GM19397 (cell line): ENCODE measurements at regions not wholly inside any gene's neighbourhood (a gene's known extent, or its start where the extent isn't known, plus 50 kb on each side); places are given as distances from the start of the nearest gene placed in this dataset.

Source experiments
- ATAC-seq: cut with Tn5 transposase; IDR thresholded peaks from one replicate; pipeline ENCODE4 v1.9.1; 2021; ENCODE audit warnings: mild to moderate bottlenecking, moderate library complexity; ENCODE audit not compliant: unreplicated experiment

GRCh38 chr13:44171861-44172260 lies 201.8 kb upstream of the SERP2 start:
- no peak for ATAC-seq

DNA sequence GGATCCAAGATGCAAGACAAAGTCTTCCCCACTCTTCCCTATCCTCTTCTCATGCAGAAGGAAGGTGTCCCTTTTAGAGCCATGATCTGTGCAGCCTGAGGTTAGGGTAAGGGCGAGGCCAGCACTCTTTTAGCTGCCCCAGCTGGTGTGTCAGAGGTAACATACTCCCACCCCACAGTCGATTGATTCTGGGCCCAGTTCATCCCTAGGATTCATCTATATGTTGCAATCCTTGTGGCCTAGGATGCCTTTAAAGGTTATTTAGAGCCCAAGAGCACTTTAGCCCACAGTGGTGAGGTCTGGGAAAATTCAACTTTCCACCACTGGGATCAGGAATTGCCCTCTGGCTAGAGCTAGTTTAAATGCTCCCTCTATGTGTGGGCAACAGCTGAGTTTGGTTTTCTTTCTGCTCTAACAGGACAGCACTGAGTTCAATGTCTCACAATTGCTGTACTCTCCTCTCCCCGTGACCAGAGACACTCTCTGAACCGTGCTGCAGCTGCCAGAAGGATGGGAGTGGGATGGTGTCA lies 201.3 kb upstream of the SERP2 start:
- ATAC-seq, result no peak

GRCh38 chr13:44174769-44175425 lies 198.7 kb upstream of the SERP2 start:
- ATAC-seq, result no peak

DNA sequence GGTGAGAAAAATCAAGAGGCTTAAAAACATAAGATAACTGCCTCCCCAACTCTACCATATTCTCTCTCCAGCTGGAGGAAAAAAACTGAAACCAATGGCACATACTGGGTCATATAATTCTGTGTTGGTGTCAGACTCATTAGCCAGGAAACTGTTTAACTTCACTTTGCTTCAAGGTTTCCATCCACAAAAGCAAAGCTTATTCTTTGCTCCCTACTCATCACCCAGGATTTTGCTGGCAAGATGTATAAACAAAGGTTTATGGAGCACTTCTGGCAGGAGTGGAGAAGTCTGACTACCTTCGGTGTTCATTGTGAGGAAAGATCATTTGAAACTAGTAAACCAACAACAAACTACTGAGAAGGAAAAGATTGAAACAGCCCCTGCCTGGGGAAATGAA lies 197.5 kb upstream of the SERP2 start:
- no peak for ATAC-seq

DNA sequence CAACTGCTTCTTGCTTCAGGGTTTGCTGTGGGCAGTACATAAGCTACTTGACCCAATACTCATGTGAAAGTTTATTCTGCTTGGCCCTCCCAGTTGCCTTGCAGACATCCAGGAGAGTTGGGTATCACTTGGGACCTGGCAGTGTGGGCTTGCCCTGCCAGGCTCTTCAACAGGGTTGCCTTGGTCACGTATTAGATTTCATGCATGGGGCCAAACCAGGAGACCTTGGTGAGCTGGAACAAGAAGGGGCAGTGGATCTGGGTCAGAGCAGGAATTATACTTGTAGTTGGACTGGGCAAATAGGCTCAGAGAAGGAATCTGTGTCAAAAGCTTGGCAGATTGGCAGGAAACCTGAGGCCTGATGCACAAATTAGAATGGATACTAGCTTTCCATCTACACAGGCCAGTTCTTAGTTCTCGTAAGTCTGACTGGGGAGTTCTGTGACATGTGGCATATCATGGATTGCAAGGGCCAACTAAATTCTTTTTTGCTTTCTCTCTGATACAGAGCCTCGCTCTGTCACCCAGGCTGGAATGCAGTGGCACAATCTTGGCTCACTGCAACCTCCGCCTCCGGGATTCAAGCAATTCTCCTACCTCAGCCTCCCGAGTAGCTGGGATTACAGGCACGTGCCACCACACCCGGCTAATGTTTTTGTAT lies 192.6 kb upstream of the SERP2 start:
- no peak for ATAC-seq

- no peak for ATAC-seq
Observed at GRCh38 chr13:44181931-44182330, 191.7 kb upstream of the SERP2 start.

- ATAC-seq, result no peak
Observed at GRCh38 chr13:44184740-44185139, 188.9 kb upstream of the SERP2 start.

GRCh38 chr13:44188257-44188656 lies 185.4 kb upstream of the SERP2 start:
- ATAC-seq, result no peak

- no peak for ATAC-seq
Observed at GRCh38 chr13:44189085-44189484, 184.5 kb upstream of the SERP2 start.

DNA sequence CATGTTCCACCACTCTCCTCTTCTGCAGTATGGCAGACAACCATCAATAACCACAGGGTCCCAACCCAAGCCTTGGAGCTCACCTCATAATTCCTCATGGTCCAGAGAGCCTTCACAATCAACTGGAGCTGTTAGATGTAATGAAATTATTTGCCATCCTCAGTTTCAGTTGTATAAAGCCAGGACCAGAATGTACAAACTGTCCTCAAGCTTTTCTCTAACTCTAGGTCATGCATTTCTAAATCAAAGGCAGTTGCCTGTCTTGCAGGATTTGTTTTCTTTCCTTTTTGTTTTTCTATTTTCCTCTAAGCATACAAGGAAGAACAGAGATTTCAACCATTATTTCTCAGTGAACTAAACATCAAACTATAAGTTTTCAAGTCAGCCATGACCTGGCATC lies 182.5 kb upstream of the SERP2 start:
- no peak for ATAC-seq

DNA sequence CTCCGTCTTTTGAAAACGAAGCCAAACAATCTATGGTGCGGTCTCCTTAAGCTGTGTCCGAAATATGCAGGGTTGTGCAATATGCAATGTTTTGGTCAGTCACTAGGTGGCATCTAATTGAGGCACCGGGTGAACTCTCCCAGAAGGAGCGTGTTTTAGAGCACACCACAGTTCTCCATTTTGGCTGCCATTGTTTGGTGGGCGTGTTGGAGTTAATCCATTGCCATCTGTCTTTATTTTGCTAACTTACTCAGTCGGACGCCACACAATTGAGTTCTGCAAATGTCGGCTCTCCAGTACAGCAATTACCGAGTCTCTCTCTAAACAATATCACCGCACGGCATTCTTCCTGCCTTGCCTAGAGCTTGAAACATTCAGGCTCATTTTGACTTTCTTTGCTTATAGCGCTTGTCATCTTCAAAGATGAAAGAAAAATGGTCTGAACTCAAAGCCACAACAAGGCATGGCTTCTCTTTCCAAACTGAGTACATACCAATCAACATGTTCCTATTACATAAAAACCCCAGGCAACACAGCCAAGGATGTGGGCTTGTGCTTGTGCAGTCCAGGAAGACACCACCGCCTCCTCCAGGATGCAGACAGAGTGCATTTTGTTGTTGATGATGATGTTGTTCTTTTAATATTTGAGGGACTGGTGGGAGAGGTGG lies 182.0 kb upstream of the SERP2 start:
- ATAC-seq, result no peak

DNA sequence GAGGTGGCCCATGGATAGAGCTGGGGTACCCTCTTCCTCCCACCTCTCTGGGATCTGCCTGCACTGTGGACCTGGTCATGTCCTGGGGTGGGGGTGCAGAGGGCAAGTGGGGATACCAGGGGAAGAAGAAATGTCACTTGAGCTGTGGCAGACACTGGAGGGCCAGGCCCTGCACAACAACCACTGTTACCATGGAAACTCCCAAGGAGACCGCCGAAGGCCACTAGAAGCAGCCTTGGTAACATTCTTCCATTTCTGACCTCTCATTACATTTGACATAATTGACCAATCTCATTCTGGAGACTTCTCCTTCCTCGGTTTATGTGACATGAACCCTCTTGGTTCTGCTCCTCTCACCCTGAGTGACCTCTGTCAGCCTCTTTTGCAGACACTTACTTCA lies 179.9 kb upstream of the SERP2 start:
- no peak for ATAC-seq

- ATAC-seq, result no peak
Observed at GRCh38 chr13:44195245-44195644, 178.4 kb upstream of the SERP2 start.

DNA sequence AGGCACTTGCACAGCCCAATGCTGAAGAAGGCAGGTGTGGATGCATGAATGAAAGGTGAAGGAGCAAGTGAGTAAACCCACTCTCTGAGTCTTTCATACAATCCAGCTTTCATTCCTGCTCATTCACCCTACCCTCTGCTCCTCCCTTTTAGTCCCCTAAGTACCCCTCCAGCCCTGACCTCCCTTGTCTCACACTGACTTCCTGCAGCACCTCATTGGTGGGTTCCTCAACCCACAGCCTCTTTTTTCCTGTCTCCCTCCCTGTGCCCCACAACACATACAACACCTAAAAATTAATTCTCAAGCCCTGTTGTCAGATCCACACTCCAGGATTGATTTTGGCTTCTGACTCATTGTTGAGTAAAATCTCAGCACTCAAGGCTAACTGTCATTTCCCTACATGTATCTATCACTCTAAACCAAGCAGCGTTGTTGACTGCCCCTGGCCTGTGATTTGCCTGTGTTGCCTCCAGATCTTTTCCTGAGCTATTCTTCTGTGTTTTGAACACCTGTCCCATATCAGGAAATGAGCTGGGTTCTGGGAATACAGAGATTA lies 177.3 kb upstream of the SERP2 start:
- ATAC-seq, result no peak

- ATAC-seq, result peak; percentile 83
Observed at GRCh38 chr13:44197791-44198770, 175.5 kb upstream of the SERP2 start.

- no peak for ATAC-seq
Observed at GRCh38 chr13:44198826-44199225, 174.8 kb upstream of the SERP2 start.

- ATAC-seq, result no peak
Observed at GRCh38 chr13:44199627-44200207, 173.9 kb upstream of the SERP2 start.

DNA sequence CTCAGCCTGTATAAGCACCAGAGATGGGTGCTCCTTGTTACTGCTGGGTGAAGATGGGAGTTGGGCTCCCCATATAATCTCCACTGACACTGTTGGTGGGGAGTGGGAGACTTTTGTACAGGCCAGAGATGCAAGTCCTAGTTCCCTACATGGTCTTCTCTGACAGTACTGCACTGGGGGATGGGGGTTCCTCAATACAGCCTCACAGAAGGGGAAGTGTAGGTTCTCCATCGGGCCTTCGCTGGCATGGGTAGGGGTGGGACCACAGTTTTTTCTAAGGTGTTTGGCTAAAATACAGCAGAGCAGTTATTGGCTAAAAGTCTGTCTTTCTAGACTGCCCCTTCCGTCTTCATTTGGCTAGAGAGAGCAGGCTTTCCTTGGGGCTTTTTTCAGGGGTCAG lies 167.2 kb upstream of the SERP2 start:
- ATAC-seq, result no peak

DNA sequence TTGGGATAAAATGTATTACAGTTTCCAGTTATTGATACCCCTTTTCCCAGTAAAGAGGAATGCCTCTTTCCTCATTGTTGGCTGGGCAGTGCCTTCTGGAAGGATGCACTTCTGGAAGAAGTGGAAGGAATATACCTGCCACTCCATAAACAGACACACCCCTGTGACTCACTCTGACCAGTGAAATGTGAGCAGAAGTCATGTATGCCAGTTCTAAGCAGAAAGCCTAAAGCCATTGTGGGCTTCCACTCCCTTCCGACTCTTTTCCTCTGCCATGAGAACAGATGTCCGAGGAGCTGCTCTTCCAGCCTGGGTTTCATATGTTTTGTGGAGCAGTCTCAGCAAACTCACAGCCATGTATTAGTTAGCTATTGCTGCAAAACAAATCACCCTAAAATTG lies 166.1 kb upstream of the SERP2 start:
- no peak for ATAC-seq

GRCh38 chr13:44210525-44210924 lies 163.1 kb upstream of the SERP2 start:
- no peak for ATAC-seq
